CD14-positive monocyte (primary cell): ENCODE measurements at regions not wholly inside any gene's neighbourhood (a gene's known extent, or its start where the extent isn't known, plus 50 kb on each side); places are given as distances from the start of the nearest gene placed in this dataset.

Experiments used
- DNase-seq, 3 donors: peaks; one replicate each; pipeline ENCODE4 v3.0.0-alpha.2; 2011 to 2022
- H2AFZ ChIP-seq: 2 replicates; pipeline ENCODE4 v1.6.0; 2012; ENCODE audit warnings: mild to moderate bottlenecking, low read depth, low read length, inconsistent platforms; ENCODE audit not compliant: insufficient read depth, poor library complexity, severe bottlenecking
- H3K27ac ChIP-seq, 2 donors: 1 replicate in 1 of 2; 2 replicates in 1 of 2; pipeline ENCODE4 v1.5.1; 2012 to 2013; ENCODE audit warnings: low read length in 2 of 2, control low read depth in 1 of 2, inconsistent platforms in 1 of 2, low read depth in 1 of 2, mild to moderate bottlenecking in 1 of 2
- H3K27me3 ChIP-seq, 2 donors: one replicate each; pipeline versions ENCODE4 v1.6.0 to v1.6.1; 2011 to 2013; ENCODE audit warnings: low read length in 2 of 2; ENCODE audit not compliant: control insufficient read depth in 2 of 2, insufficient read depth in 2 of 2
- H3K36me3 ChIP-seq, 2 donors: replicated peaks in 1 of 2; 1 replicate in 1 of 2; 2 replicates in 1 of 2; pipeline versions ENCODE4 v1.5.1 to v1.6.1; 2012 to 2013; ENCODE audit warnings: low read length in 2 of 2, control low read depth in 1 of 2, inconsistent platforms in 1 of 2, mild to moderate bottlenecking in 1 of 2; ENCODE audit not compliant: insufficient read depth in 2 of 2, control insufficient read depth in 1 of 2
- H3K4me1 ChIP-seq, 2 donors: 1 replicate in 1 of 2; 2 replicates in 1 of 2; pipeline versions ENCODE4 v1.5.1 to v1.6.1; 2012 to 2013; ENCODE audit warnings: low read length in 2 of 2, control low read depth in 1 of 2, inconsistent platforms in 1 of 2, mild to moderate bottlenecking in 1 of 2, moderate library complexity in 1 of 2; ENCODE audit not compliant: insufficient read depth in 2 of 2, control insufficient read depth in 1 of 2
- H3K4me2 ChIP-seq: replicated peaks from 2 replicates; pipeline ENCODE3; 2012; ENCODE audit warnings: low read length, moderate library complexity, mild to moderate bottlenecking; ENCODE audit not compliant: poor library complexity, severe bottlenecking; ENCODE audit errors: extremely low read depth
- H3K4me3 ChIP-seq, 3 experiments: fragments of 200-600 bp in 1 of 3; sonication (generic) in 1 of 3; replicated peaks in 1 of 3; 1 replicate in 2 of 3; 2 replicates in 1 of 3; pipeline ENCODE4 v1.5.1; 2011 to 2013; ENCODE audit warnings: low read length in 3 of 3, mild to moderate bottlenecking in 3 of 3, control low read depth in 2 of 3, low read depth in 2 of 3, inconsistent platforms in 1 of 3, moderate library complexity in 1 of 3
- H3K79me2 ChIP-seq: 2 replicates; pipeline ENCODE4 v1.6.0; 2012; ENCODE audit warnings: mild to moderate bottlenecking, control low read depth, inconsistent platforms, low read length, moderate library complexity; ENCODE audit not compliant: insufficient read depth
- H3K9ac ChIP-seq: 2 replicates; pipeline ENCODE4 v1.6.0; 2017; ENCODE audit warnings: low read length, mild to moderate bottlenecking; ENCODE audit not compliant: insufficient read depth, poor library complexity, severe bottlenecking
- H3K9me3 ChIP-seq, 2 donors: replicated peaks in 1 of 2; 1 replicate in 1 of 2; 2 replicates in 1 of 2; pipeline versions ENCODE4 v1.5.1 to v1.6.1; 2012 to 2013; ENCODE audit warnings: low read length in 2 of 2, control low read depth in 1 of 2; ENCODE audit not compliant: control insufficient read depth in 1 of 2, insufficient read depth in 1 of 2
- H4K20me1 ChIP-seq: 2 replicates; pipeline ENCODE4 v1.6.0; 2012; ENCODE audit warnings: mild to moderate bottlenecking, low read length, control low read depth, moderate library complexity; ENCODE audit not compliant: insufficient read depth
- H3K27ac Mint-ChIP-seq, 7 donors: one replicate each; pipeline ENCODE4 v1.8.0; 2020; ENCODE audit warnings: mild to moderate bottlenecking in 7 of 7, mixed read lengths in 7 of 7, moderate library complexity in 6 of 7, inconsistent platforms in 2 of 7
- H3K27me3 Mint-ChIP-seq, 3 donors: one replicate each; pipeline ENCODE4 v1.8.0; 2021 to 2022; ENCODE audit warnings: low read depth in 3 of 3, mild to moderate bottlenecking in 3 of 3, mixed read lengths in 3 of 3, moderate library complexity in 3 of 3, inconsistent platforms in 1 of 3
- H3K36me3 Mint-ChIP-seq, 2 donors: one replicate each; pipeline ENCODE4 v1.8.0; 2020; ENCODE audit warnings: mixed read lengths in 2 of 2, inconsistent platforms in 1 of 2, mild to moderate bottlenecking in 1 of 2
- H3K4me1 Mint-ChIP-seq: one replicate; pipeline ENCODE4 v1.8.0; 2020; ENCODE audit warnings: mild to moderate bottlenecking, mixed read lengths
- H3K4me3 Mint-ChIP-seq, 2 donors: one replicate each; pipeline ENCODE4 v1.8.0; 2020; ENCODE audit warnings: mild to moderate bottlenecking in 2 of 2, mixed read lengths in 2 of 2, moderate library complexity in 1 of 2
- H3K9me3 Mint-ChIP-seq, 7 donors: one replicate each; pipeline ENCODE4 v1.8.0; 2020 to 2022; ENCODE audit warnings: mixed read lengths in 7 of 7, mild to moderate bottlenecking in 6 of 7, moderate library complexity in 6 of 7, inconsistent platforms in 2 of 7
- WGBS: methylation state at CpG from one replicate; pipeline ENCODE4 v1.1.5; 2013; ENCODE audit warnings: missing lambda C conversion rate; ENCODE audit not compliant: insufficient coverage; 5-methylcytosine and 5-hydroxymethylcytosine counted together
- intact Hi-C, 2 donors: fragments of 100-400 bp; cut with micrococcal nuclease; formaldehyde crosslinking; loops; one replicate each; pipeline versions ENCODE4 v1.15.0 to v1.15.1; 2023
- TF ChIP-seq, protein P1 (sequence below): fragments of 200-600 bp; IDR thresholded peaks from one replicate; pipeline ENCODE4 v1.8.0; 2022; ENCODE audit warnings: antibody characterized with exemption, mild to moderate bottlenecking

DNA sequence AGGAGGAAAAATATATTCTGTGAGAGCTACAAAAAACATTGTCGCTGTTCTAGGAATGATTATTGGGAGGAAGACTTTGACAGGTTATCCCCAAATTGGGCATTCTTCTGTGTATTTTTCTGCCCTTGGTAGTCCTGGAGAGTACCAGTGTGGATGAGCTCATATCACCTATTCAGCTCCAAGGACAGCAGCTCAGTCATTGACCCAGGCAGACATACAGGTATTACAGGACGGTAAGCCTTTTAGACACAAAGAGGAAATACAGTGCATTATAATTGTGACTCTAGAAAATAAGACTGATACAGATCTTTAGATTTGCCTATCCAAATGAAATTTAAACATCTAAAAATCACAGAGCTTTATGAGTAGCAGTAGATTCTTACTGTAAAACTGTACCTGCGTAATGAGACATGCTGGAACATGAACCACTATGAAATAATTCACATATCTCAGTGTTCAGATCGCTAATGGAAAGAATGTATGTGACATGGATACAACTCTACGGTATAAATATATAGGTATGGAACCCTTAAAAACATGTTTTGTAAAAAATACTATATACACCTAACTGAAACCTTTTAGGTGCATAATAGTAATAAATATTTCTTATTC is 56.0 kb downstream of the PLK2 start:
- Histone ChIP-seq H2AFZ (no peak overlapping the region), H3K9ac (no peak overlapping the region), H3K36me3 (no peaks in the 10 kb centered on the region), H3K27ac (no peak overlapping the region), H3K4me2 (no peak overlapping the region), H3K4me1 (no peaks in the 10 kb centered on the region), H3K4me3 (no peak overlapping the region), H3K9me3 (no peaks in the 10 kb centered on the region), H3K79me2 (no peaks in the 10 kb centered on the region), H3K27me3 (no peaks in the 10 kb centered on the region), H4K20me1 (no peaks in the 10 kb centered on the region)
- Mint-ChIP-seq H3K27me3 (no peaks in the 10 kb centered on the region), H3K9me3 (no peaks in the 10 kb centered on the region), H3K36me3 (no peaks in the 10 kb centered on the region), H3K4me3 (no peak overlapping the region), H3K27ac (no peak overlapping the region), H3K4me1 (no peaks in the 10 kb centered on the region)
- TF ChIP-seq, protein P1, sequence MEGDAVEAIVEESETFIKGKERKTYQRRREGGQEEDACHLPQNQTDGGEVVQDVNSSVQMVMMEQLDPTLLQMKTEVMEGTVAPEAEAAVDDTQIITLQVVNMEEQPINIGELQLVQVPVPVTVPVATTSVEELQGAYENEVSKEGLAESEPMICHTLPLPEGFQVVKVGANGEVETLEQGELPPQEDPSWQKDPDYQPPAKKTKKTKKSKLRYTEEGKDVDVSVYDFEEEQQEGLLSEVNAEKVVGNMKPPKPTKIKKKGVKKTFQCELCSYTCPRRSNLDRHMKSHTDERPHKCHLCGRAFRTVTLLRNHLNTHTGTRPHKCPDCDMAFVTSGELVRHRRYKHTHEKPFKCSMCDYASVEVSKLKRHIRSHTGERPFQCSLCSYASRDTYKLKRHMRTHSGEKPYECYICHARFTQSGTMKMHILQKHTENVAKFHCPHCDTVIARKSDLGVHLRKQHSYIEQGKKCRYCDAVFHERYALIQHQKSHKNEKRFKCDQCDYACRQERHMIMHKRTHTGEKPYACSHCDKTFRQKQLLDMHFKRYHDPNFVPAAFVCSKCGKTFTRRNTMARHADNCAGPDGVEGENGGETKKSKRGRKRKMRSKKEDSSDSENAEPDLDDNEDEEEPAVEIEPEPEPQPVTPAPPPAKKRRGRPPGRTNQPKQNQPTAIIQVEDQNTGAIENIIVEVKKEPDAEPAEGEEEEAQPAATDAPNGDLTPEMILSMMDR, result no peak
- intact Hi-C loops, result no loop called here
- no CpG with 5 or more reads among the region's 5 CpGs for WGBS
- DNase-seq, result no peak

DNA sequence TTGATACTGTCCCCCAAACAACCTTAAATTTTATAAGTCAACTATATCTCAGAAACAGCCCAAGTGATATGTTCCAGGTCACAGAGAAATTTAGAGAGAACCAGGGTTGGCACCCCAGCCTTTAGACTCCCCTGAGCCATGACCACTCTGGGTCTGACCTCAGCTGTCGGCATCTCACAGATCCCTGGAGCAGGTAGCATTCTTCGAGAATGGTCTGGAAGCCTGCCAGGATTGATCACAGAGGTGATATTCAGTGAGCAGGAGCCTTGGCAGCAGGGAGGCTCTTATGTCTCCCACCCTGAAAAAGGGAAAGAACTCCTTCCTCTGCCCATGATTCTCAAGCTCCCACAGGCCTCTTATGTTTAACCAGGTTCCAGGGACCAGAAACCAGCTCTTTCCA is 58.2 kb downstream of the PLK2 start:
- Histone ChIP-seq H4K20me1 (no peaks in the 10 kb centered on the region), H3K27ac (no peak overlapping the region), H3K9me3 (no peaks in the 10 kb centered on the region), H3K36me3 (no peaks in the 10 kb centered on the region), H2AFZ (no peak overlapping the region), H3K9ac (no peak overlapping the region), H3K4me1 (no peaks in the 10 kb centered on the region), H3K27me3 (no peaks in the 10 kb centered on the region), H3K4me2 (no peak overlapping the region), H3K79me2 (no peaks in the 10 kb centered on the region), H3K4me3 (no peak overlapping the region)
- H3K4me1 Mint-ChIP-seq, result no peaks in the 10 kb centered on the region
- TF ChIP-seq, protein P1, result no peak
- H3K27me3 Mint-ChIP-seq, result no peaks in the 10 kb centered on the region
- DNase-seq, result no peak
- intact Hi-C loops, result no loop called here
- no peaks in the 10 kb centered on the region for H3K36me3 Mint-ChIP-seq
- peaks cover 0 to 2% (median 0%) of the 10 kb centered on the region in 7 donors for H3K9me3 Mint-ChIP-seq
- H3K27ac Mint-ChIP-seq, result no peak overlapping the region
- WGBS, result 100% methylated on average over 1 of the region's 2 CpGs
- no peak overlapping the region for H3K4me3 Mint-ChIP-seq
